ENCODE measurements at regions not wholly inside any gene's neighbourhood (a gene's known extent, or its start where the extent isn't known, plus 50 kb on each side); places are given as distances from the start of the nearest gene placed in this dataset.

GRCh38 chr6:8275667-8276066 lies 159.7 kb downstream of the SLC35B3 start:
- DNase-seq = no peak

GRCh38 chr6:8274226-8274625 lies 161.1 kb downstream of the SLC35B3 start:
- DNase-seq = no peak

GRCh38 chr6:8269872-8270454 lies 165.4 kb downstream of the SLC35B3 start:
- no peak for DNase-seq

GRCh38 chr6:8269094-8269493 lies 166.3 kb downstream of the SLC35B3 start:
- no peak for DNase-seq

GRCh38 chr6:8268606-8269005 lies 166.3 kb upstream of the EEF1E1 start:
- DNase-seq = no peak

GRCh38 chr6:8268156-8268555 lies 165.8 kb upstream of the EEF1E1 start:
- DNase-seq = no peak

- no peak for DNase-seq
Observed at GRCh38 chr6:8260610-8261009, 158.3 kb upstream of the EEF1E1 start.

GRCh38 chr6:8246403-8246802 lies 144.1 kb upstream of the EEF1E1 start:
- DNase-seq = no peak

- no peak for DNase-seq
Observed at GRCh38 chr6:8245726-8246125, 143.4 kb upstream of the EEF1E1 start.

- DNase-seq = no peak
Observed at GRCh38 chr6:8243475-8243874, 141.1 kb upstream of the EEF1E1 start.

- no peak for DNase-seq
Observed at GRCh38 chr6:8242885-8243284, 140.5 kb upstream of the EEF1E1 start.

GRCh38 chr6:8240301-8240700 lies 138.0 kb upstream of the EEF1E1 start:
- no peak for DNase-seq

- DNase-seq = no peak
Observed at GRCh38 chr6:8238773-8239683, 136.7 kb upstream of the EEF1E1 start.

- DNase-seq = no peak
Observed at GRCh38 chr6:8237668-8238067, 135.3 kb upstream of the EEF1E1 start.

GRCh38 chr6:8236956-8237355 lies 134.6 kb upstream of the EEF1E1 start:
- DNase-seq = no peak

- no peak for DNase-seq
Observed at GRCh38 chr6:8234321-8234720, 132.0 kb upstream of the EEF1E1 start.

- no peak for DNase-seq
Observed at GRCh38 chr6:8231956-8232355, 129.6 kb upstream of the EEF1E1 start.

GRCh38 chr6:8229915-8230756 lies 127.8 kb upstream of the EEF1E1 start:
- no peak for DNase-seq

- no peak for DNase-seq
Observed at GRCh38 chr6:8225113-8225512, 122.8 kb upstream of the EEF1E1 start.

- DNase-seq = no peak
Observed at GRCh38 chr6:8223678-8224077, 121.3 kb upstream of the EEF1E1 start.

GRCh38 chr6:8219352-8219943 lies 117.1 kb upstream of the EEF1E1 start:
- DNase-seq = peak; percentile 37

- DNase-seq = no peak
Observed at GRCh38 chr6:8218861-8219260, 116.5 kb upstream of the EEF1E1 start.

- no peak for DNase-seq
Observed at GRCh38 chr6:8215631-8216030, 113.3 kb upstream of the EEF1E1 start.

All from NCI-H1694 treated with DMSO at 0.1 percent for 48 hours (cell line).